CD4-positive, alpha-beta T cell (primary cell): ENCODE measurements at regions not wholly inside any gene's neighbourhood (a gene's known extent, or its start where the extent isn't known, plus 50 kb on each side); places are given as distances from the start of the nearest gene placed in this dataset.

Source experiments
- ATAC-seq: fragments of 200-7000 bp; cut with Tn5 transposase; one replicate; pipeline ENCODE4 v1.10.0; 2022; ENCODE audit warnings: mild to moderate bottlenecking; ENCODE audit not compliant: poor library complexity
- CTCF ChIA-PET: fragments of 350-600 bp; sonication (Branson Sonifier 250); formaldehyde crosslinking; loops from one replicate; lab custom pipeline; 2021; ENCODE audit warnings: antibody characterized with exemption, inconsistent platforms; lab: Charles Lee
- POLR2A ChIA-PET: fragments of 350-600 bp; sonication (Branson Sonifier 250); formaldehyde crosslinking; loops from one replicate; lab custom pipeline; 2021; ENCODE audit warnings: antibody characterized with exemption, inconsistent platforms; lab: Charles Lee
- DNase-seq, 14 experiments: peaks; one replicate each; pipeline ENCODE4 v3.0.0-alpha.2; 2013 to 2020; ENCODE audit warnings: mixed read lengths in 2 of 14
- H3K27ac ChIP-seq, 2 donors: one replicate each; pipeline versions ENCODE4 v1.5.1 to v1.7.0; 2013; ENCODE audit warnings: low read length in 2 of 2, low read depth in 1 of 2, mild to moderate bottlenecking in 1 of 2
- H3K27me3 ChIP-seq, 2 experiments: 1 replicate in 1 of 2; 2 replicates in 1 of 2; pipeline versions ENCODE4 v1.6.1 to v1.7.0; 2013; ENCODE audit warnings: low read length in 2 of 2, control low read depth in 1 of 2, mild to moderate bottlenecking in 1 of 2, moderate library complexity in 1 of 2; ENCODE audit not compliant: insufficient read depth in 2 of 2, control insufficient read depth in 1 of 2
- H3K36me3 ChIP-seq: one replicate; pipeline ENCODE4 v1.6.1; 2013; ENCODE audit warnings: low read length, control low read depth; ENCODE audit not compliant: insufficient read depth
- H3K4me1 ChIP-seq: one replicate; pipeline ENCODE4 v1.6.1; 2013; ENCODE audit warnings: low read length, control low read depth; ENCODE audit not compliant: insufficient read depth
- H3K4me3 ChIP-seq: one replicate; pipeline ENCODE4 v1.5.1; 2013; ENCODE audit warnings: mild to moderate bottlenecking, low read length, moderate library complexity
- H3K9me3 ChIP-seq, 2 experiments: 1 replicate in 1 of 2; 2 replicates in 1 of 2; pipeline versions ENCODE4 v1.6.1 to v1.7.0; 2013; ENCODE audit warnings: low read length in 2 of 2, mild to moderate bottlenecking in 2 of 2, control low read depth in 1 of 2, moderate library complexity in 1 of 2; ENCODE audit not compliant: control insufficient read depth in 1 of 2, insufficient read depth in 1 of 2
- H3K27ac Mint-ChIP-seq: one replicate; pipeline ENCODE4 v1.8.0; 2020; ENCODE audit warnings: mixed read lengths
- H3K27me3 Mint-ChIP-seq: one replicate; pipeline ENCODE4 v1.8.0; 2021; ENCODE audit warnings: mixed read lengths
- H3K36me3 Mint-ChIP-seq: one replicate; pipeline ENCODE4 v1.8.0; 2021; ENCODE audit warnings: low read depth, mixed read lengths
- H3K4me1 Mint-ChIP-seq: one replicate; pipeline ENCODE4 v1.8.0; 2021; ENCODE audit warnings: low read depth, mixed read lengths
- H3K4me3 Mint-ChIP-seq: one replicate; pipeline ENCODE4 v1.8.0; 2020; ENCODE audit warnings: mild to moderate bottlenecking, mixed read lengths
- H3K9me3 Mint-ChIP-seq: one replicate; pipeline ENCODE4 v1.8.0; 2020; ENCODE audit warnings: mixed read lengths
- intact Hi-C, 2 experiments: fragments of 100-400 bp; cut with DNase I in 1 of 2; cut with micrococcal nuclease in 1 of 2; formaldehyde crosslinking; loops; one replicate each; pipeline versions ENCODE4 v1.15.1 to v1.9.0; 2023 to 2025; cut with DNase I, micrococcal nuclease
- TF ChIP-seq, protein P1 (sequence below): fragments of 200-600 bp; IDR thresholded peaks from one replicate; pipeline ENCODE4 v1.8.0; 2022; ENCODE audit warnings: antibody characterized with exemption, mild to moderate bottlenecking

DNA sequence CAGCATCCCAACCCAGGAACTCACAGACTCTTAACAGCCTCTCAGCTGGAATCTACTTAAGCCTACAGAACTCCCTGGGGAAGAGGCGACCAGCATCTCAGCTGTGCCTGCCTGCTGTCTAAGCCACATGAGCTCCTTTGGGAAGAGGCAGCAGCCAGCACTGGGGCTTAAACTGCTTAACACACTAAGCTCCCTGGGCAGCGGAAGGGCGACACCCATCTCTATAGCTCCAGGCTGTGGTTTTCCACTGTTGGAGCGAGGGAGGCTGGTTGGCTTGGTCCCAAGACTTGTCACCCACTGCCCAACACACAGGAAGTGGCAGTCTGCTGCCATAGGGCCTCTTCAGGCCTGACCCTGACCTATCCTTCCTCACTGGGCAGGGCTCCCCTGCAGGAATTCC is 1544.1 kb upstream of the ADGRL3 start:
- Mint-ChIP-seq H3K4me1 (no peaks in the 10 kb centered on the region), H3K27ac (no peak overlapping the region), H3K4me3 (no peak overlapping the region), H3K36me3 (no peaks in the 10 kb centered on the region), H3K27me3 (no peaks in the 10 kb centered on the region), H3K9me3 (peaks cover 10% of the 10 kb centered on the region)
- TF ChIP-seq, protein P1, sequence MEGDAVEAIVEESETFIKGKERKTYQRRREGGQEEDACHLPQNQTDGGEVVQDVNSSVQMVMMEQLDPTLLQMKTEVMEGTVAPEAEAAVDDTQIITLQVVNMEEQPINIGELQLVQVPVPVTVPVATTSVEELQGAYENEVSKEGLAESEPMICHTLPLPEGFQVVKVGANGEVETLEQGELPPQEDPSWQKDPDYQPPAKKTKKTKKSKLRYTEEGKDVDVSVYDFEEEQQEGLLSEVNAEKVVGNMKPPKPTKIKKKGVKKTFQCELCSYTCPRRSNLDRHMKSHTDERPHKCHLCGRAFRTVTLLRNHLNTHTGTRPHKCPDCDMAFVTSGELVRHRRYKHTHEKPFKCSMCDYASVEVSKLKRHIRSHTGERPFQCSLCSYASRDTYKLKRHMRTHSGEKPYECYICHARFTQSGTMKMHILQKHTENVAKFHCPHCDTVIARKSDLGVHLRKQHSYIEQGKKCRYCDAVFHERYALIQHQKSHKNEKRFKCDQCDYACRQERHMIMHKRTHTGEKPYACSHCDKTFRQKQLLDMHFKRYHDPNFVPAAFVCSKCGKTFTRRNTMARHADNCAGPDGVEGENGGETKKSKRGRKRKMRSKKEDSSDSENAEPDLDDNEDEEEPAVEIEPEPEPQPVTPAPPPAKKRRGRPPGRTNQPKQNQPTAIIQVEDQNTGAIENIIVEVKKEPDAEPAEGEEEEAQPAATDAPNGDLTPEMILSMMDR: no peak
- POLR2A ChIA-PET: no interaction called here
- Histone ChIP-seq H3K27me3 (no peaks in the 10 kb centered on the region), H3K9me3 (peaks cover 7 to 9% of the 10 kb centered on the region in 2 experiments), H3K27ac (no peak overlapping the region), H3K4me1 (no peaks in the 10 kb centered on the region), H3K36me3 (no peaks in the 10 kb centered on the region), H3K4me3 (no peak overlapping the region)
- intact Hi-C loops: no loop called here
- DNase-seq (no peak), ATAC-seq (no peak)
- CTCF ChIA-PET: no interaction called here

DNA sequence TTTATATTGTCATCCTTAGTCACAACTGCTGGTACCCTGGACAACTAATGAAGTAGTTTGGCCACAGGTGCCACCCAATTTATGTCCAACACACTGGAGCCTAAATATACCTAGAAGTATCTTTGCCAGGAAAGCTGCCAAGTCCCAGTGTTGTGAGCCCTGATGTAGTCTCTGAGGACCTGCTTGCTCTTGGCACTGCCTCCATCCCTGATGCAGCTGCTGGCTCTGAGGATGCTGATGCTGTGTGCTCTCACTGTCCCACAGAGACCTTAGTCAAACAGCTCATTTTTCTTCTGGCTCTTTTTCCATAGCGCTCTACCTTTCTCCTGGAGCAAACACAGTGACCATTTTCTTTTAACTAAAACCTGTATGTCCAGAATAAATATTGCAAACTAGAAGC is 1535.4 kb upstream of the ADGRL3 start:
- Mint-ChIP-seq H3K4me1 (no peaks in the 10 kb centered on the region), H3K27ac (no peak overlapping the region), H3K36me3 (no peaks in the 10 kb centered on the region), H3K4me3 (no peak overlapping the region), H3K9me3 (peaks cover 3% of the 10 kb centered on the region), H3K27me3 (no peaks in the 10 kb centered on the region)
- Histone ChIP-seq H3K4me3 (no peak overlapping the region), H3K27ac (no peak overlapping the region), H3K9me3 (peaks cover 0 to 3% of the 10 kb centered on the region in 2 experiments), H3K4me1 (no peaks in the 10 kb centered on the region), H3K36me3 (no peaks in the 10 kb centered on the region), H3K27me3 (no peaks in the 10 kb centered on the region)
- intact Hi-C loops: no loop called here
- TF ChIP-seq, protein P1: no peak
- no peak for ATAC-seq
- DNase-seq: no peak
- CTCF ChIA-PET: no interaction called here
- POLR2A ChIA-PET: no interaction called here

DNA sequence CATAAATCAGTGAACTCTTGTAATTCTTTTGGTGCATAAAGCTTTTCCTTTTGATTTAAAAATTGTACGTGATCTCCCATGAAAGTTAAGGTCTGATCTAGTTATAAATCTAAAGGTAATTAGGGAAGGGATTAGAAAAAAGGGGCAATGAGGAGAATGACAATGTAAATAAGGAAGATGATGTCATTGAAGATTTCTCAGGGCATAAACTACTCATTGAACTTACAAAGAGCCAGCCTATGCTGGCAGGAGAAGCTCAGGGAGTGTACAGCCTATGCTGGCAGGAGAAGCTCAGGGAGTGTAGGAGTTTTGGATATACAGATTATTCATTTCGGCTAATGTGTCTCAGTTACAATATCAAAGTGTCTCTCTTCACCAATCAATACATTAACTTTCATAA is 1533.5 kb upstream of the ADGRL3 start:
- no peaks in the 10 kb centered on the region for H3K27me3 ChIP-seq
- H3K4me1 ChIP-seq: no peaks in the 10 kb centered on the region
- H3K36me3 Mint-ChIP-seq: no peaks in the 10 kb centered on the region
- peaks cover 3% of the 10 kb centered on the region for H3K9me3 Mint-ChIP-seq
- ChIA-PET CTCF (no interaction called here), POLR2A (no interaction called here)
- H3K4me1 Mint-ChIP-seq: no peaks in the 10 kb centered on the region
- H3K27ac ChIP-seq: no peak overlapping the region
- intact Hi-C loops: no loop called here
- H3K27me3 Mint-ChIP-seq: no peaks in the 10 kb centered on the region
- ATAC-seq (no peak), DNase-seq (no peak)
- H3K4me3 ChIP-seq: no peak overlapping the region
- H3K27ac Mint-ChIP-seq: no peak overlapping the region
- no peak overlapping the region for H3K4me3 Mint-ChIP-seq
- TF ChIP-seq, protein P1: no peak
- H3K36me3 ChIP-seq: no peaks in the 10 kb centered on the region
- peaks cover 0 to 3% of the 10 kb centered on the region in 2 experiments for H3K9me3 ChIP-seq
